Esophagus squamous epithelium (tissue), 4 donors: ENCODE measurements at regions not wholly inside any gene's neighbourhood (a gene's known extent, or its start where the extent isn't known, plus 50 kb on each side); places are given as distances from the start of the nearest gene placed in this dataset.

Source experiments
- POLR2A ChIP-seq, 4 donors: fragments of 450-650 bp; IDR thresholded peaks; one replicate each; pipeline ENCODE4 v1.6.1; 2017; ENCODE audit warnings: antibody characterized with exemption in 4 of 4, mild to moderate bottlenecking in 4 of 4, moderate library complexity in 3 of 4
- TF ChIP-seq, protein P1 (sequence below), 6 experiments: fragments of 450-650 bp in 4 of 6; fragments of 200-600 bp in 2 of 6; sonication (generic) in 2 of 6; IDR thresholded peaks; one replicate each; pipeline ENCODE4 v1.5.1; 2016 to 2019; ENCODE audit warnings: antibody characterized with exemption in 6 of 6, mild to moderate bottlenecking in 4 of 6, moderate library complexity in 4 of 6

- TF ChIP-seq, protein P1, sequence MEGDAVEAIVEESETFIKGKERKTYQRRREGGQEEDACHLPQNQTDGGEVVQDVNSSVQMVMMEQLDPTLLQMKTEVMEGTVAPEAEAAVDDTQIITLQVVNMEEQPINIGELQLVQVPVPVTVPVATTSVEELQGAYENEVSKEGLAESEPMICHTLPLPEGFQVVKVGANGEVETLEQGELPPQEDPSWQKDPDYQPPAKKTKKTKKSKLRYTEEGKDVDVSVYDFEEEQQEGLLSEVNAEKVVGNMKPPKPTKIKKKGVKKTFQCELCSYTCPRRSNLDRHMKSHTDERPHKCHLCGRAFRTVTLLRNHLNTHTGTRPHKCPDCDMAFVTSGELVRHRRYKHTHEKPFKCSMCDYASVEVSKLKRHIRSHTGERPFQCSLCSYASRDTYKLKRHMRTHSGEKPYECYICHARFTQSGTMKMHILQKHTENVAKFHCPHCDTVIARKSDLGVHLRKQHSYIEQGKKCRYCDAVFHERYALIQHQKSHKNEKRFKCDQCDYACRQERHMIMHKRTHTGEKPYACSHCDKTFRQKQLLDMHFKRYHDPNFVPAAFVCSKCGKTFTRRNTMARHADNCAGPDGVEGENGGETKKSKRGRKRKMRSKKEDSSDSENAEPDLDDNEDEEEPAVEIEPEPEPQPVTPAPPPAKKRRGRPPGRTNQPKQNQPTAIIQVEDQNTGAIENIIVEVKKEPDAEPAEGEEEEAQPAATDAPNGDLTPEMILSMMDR (IDR thresholded peaks at IDR 0.05), result no peak
- TF ChIP-seq POLR2A (IDR thresholded peaks at IDR 0.05), result no peak
Observed at GRCh38 chr12:115700896-115701465, 576.5 kb downstream of the MED13L start.
